ENCODE measurements at regions not wholly inside any gene's neighbourhood (a gene's known extent, or its start where the extent isn't known, plus 50 kb on each side); places are given as distances from the start of the nearest gene placed in this dataset.

DNA sequence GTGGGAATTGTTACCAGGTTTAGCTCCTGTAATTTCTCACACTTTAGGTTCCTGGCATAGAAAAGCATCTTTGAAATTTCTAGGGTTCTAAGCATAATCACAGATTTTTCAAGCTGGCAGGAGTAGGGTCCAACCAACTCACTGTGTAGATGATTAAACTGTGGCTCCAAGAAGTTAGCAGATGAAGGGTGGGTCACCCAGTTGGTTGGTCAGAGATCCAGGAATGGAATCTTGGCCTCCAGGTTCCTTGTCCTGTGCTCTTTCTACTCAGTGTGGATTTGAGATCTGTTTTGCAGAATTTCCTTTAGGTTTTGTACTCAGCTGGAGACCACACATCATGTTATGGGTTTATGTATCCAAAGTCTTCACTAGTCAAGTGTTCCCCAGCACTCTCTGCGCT lies 90.3 kb upstream of the MAML3 start:
- TF ChIP-seq, protein P1, sequence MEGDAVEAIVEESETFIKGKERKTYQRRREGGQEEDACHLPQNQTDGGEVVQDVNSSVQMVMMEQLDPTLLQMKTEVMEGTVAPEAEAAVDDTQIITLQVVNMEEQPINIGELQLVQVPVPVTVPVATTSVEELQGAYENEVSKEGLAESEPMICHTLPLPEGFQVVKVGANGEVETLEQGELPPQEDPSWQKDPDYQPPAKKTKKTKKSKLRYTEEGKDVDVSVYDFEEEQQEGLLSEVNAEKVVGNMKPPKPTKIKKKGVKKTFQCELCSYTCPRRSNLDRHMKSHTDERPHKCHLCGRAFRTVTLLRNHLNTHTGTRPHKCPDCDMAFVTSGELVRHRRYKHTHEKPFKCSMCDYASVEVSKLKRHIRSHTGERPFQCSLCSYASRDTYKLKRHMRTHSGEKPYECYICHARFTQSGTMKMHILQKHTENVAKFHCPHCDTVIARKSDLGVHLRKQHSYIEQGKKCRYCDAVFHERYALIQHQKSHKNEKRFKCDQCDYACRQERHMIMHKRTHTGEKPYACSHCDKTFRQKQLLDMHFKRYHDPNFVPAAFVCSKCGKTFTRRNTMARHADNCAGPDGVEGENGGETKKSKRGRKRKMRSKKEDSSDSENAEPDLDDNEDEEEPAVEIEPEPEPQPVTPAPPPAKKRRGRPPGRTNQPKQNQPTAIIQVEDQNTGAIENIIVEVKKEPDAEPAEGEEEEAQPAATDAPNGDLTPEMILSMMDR (IDR thresholded peaks at IDR 0.05) = no peak
- no peak for TF ChIP-seq POLR2A (IDR thresholded peaks at IDR 0.05)

All from testis (tissue), 2 donors.